Common myeloid progenitor, CD34-positive (primary cell): ENCODE measurements at regions not wholly inside any gene's neighbourhood (a gene's known extent, or its start where the extent isn't known, plus 50 kb on each side); places are given as distances from the start of the nearest gene placed in this dataset.
A peak's percentile ranks its signal among the peaks of the same experiment; 100 is the strongest.

ENCODE experiments used
- CTCF ChIA-PET: fragments of 350-600 bp; sonication (Branson Sonifier 250); formaldehyde crosslinking; loops from one replicate; lab custom pipeline; 2021; ENCODE audit warnings: antibody characterized with exemption; lab: Charles Lee
- POLR2A ChIA-PET: fragments of 350-600 bp; sonication (Branson Sonifier 250); formaldehyde crosslinking; loops from one replicate; lab custom pipeline; 2021; ENCODE audit warnings: antibody characterized with exemption; lab: Charles Lee
- DNase-seq, 3 donors: peaks; one replicate each; pipeline versions ENCODE4 v3.0.0 to v3.0.0-alpha.2; 2013
- H3K27ac ChIP-seq, 2 experiments: 1 replicate in 1 of 2; 2 replicates in 1 of 2; pipeline ENCODE4 v1.7.0; 2013; ENCODE audit warnings: inconsistent platforms in 2 of 2, low read length in 2 of 2, mild to moderate bottlenecking in 2 of 2, low read depth in 1 of 2, moderate library complexity in 1 of 2; ENCODE audit not compliant: severe bottlenecking in 2 of 2, insufficient read depth in 1 of 2, poor library complexity in 1 of 2
- H3K27me3 ChIP-seq, 5 experiments: replicated peaks in 2 of 5; 1 replicate in 3 of 5; 2 replicates in 2 of 5; pipeline versions ENCODE4 v1.6.1 to v1.7.0; 2013; ENCODE audit warnings: low read length in 4 of 5, mild to moderate bottlenecking in 2 of 5, moderate library complexity in 2 of 5, inconsistent platforms in 1 of 5; ENCODE audit not compliant: insufficient read depth in 5 of 5, control insufficient read depth in 4 of 5
- H3K36me3 ChIP-seq, 4 experiments: 1 replicate in 2 of 4; 2 replicates in 2 of 4; pipeline versions ENCODE4 v1.6.1 to v1.7.0; 2013; ENCODE audit warnings: low read length in 3 of 4, control low read depth in 1 of 4, mild to moderate bottlenecking in 1 of 4; ENCODE audit not compliant: control insufficient read depth in 4 of 4, insufficient read depth in 4 of 4
- H3K4me1 ChIP-seq, 4 experiments: 1 replicate in 3 of 4; 2 replicates in 1 of 4; pipeline versions ENCODE4 v1.6.1 to v1.7.1; 2013; ENCODE audit warnings: low read length in 3 of 4, mild to moderate bottlenecking in 3 of 4, control low read depth in 1 of 4, inconsistent platforms in 1 of 4, moderate library complexity in 1 of 4; ENCODE audit not compliant: control insufficient read depth in 4 of 4, insufficient read depth in 4 of 4; ENCODE audit errors: control extremely low read depth in 1 of 4
- H3K4me3 ChIP-seq, 7 experiments: 1 replicate in 4 of 7; 2 replicates in 3 of 7; pipeline versions ENCODE4 v1.5.1 to v1.7.0; 2013; ENCODE audit warnings: mild to moderate bottlenecking in 7 of 7, low read length in 6 of 7, moderate library complexity in 6 of 7, inconsistent platforms in 2 of 7, low read depth in 2 of 7, control low read depth in 1 of 7; ENCODE audit not compliant: insufficient read depth in 4 of 7, control insufficient read depth in 1 of 7; ENCODE audit errors: extremely low read depth in 1 of 7
- H3K9me3 ChIP-seq, 5 experiments: 1 replicate in 4 of 5; 2 replicates in 1 of 5; pipeline versions ENCODE4 v1.6.1 to v1.7.1; 2013; ENCODE audit warnings: low read length in 4 of 5, mild to moderate bottlenecking in 2 of 5, inconsistent platforms in 1 of 5, low read depth in 1 of 5, moderate library complexity in 1 of 5; ENCODE audit not compliant: control insufficient read depth in 4 of 5, insufficient read depth in 2 of 5; ENCODE audit errors: control extremely low read depth in 1 of 5
- WGBS: methylation state at CpG from one replicate; pipeline ENCODE4 v1.1.5; 2013; ENCODE audit not compliant: insufficient coverage; 5-methylcytosine and 5-hydroxymethylcytosine counted together

DNA sequence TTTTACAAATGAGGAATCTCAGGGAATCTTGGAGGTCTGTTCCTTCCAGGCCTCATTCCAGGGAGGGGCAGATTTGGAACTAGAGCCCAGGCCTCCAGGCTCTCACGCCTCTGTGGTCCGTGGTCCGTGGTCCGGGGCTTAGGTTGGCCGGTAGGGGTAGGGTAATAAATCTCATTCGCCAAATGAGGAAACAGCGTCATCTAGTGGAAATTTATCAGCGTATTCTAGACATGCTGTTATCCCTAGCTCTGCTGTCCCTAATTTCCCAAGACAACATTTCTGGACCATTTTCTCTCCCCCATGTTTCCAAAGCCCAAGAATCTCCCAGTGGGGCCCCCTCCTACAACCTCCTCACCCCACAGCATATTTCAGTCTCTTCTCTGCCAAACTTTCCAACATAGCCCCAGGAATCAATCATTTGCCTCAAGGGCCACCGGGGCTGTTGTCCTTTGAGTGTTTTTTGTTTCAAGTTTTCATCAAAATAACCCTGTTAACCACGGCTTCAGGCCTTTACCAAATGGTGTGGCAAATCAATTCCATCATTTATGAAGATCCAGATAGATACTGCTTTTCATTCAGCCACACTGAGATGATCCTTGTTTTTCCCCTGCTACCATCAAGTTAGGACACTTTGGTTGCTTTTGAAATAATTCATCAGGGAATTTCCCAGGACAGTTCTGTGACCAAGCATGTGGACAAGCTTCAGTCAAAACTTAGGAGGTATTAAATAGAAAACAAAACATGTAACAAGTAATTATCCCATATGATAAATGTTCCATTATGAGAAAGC lies 126.8 kb downstream of the ALDH8A1 start:
- Histone ChIP-seq H3K4me3 (no peak overlapping the region), H3K27me3 (no peaks in the 10 kb centered on the region), H3K9me3 (peaks cover 0 to 4% (median 0%) of the 10 kb centered on the region in 5 experiments), H3K4me1 (no peaks in the 10 kb centered on the region), H3K27ac (no peak overlapping the region), H3K36me3 (no peaks in the 10 kb centered on the region)
- DNase-seq = peak; percentile 72 to 81 (median 76)
- ChIA-PET POLR2A (no interaction called here), CTCF (interaction anchor here (0.6 to 3.6 kb wide), 17 partner anchors 8 to 706 kb away, joined by 3 to 13 read pairs (median 4); no protein-coding TSS in a partner anchor)
- 14% methylated on average over 7 of the region's 10 CpGs for WGBS

GRCh38 chr6:134821928-134822864 lies 127.7 kb downstream of the ALDH8A1 start:
- no peak for DNase-seq
- ChIA-PET CTCF (interaction anchor here (0.6 to 3.6 kb wide), 17 partner anchors 8 to 711 kb away, joined by 3 to 13 read pairs (median 4); no protein-coding TSS in a partner anchor), POLR2A (no interaction called here)
- Histone ChIP-seq H3K36me3 (no peaks in the 10 kb centered on the region), H3K4me1 (no peaks in the 10 kb centered on the region), H3K4me3 (no peak overlapping the region), H3K9me3 (peaks cover 0 to 4% (median 0%) of the 10 kb centered on the region in 5 experiments), H3K27ac (no peak overlapping the region), H3K27me3 (no peaks in the 10 kb centered on the region)
- WGBS = 97% methylated on average over 3 of the region's 10 CpGs

DNA sequence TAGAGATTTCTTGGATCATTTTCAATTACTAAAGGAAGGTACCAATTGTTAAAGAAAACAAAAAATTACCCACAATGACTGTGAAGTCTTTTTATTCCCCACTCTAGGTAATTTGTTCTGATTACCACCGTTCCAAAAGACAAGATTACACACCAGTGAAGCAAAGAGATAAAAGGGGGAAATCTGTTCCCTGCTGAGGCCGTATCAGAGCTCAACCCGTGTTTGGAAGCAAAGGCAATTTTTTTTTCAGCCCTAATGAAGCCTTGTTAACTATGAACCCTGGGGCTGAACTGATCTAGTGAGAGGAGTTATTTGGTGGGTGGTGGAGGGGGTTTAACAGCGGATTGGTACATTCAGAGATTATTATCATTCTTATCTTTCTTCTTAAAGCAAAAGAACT lies 128.5 kb downstream of the ALDH8A1 start:
- Histone ChIP-seq H3K4me1 (no peaks in the 10 kb centered on the region), H3K27me3 (no peaks in the 10 kb centered on the region), H3K9me3 (peaks cover 0 to 4% (median 0%) of the 10 kb centered on the region in 5 experiments), H3K36me3 (no peaks in the 10 kb centered on the region), H3K27ac (no peak overlapping the region), H3K4me3 (no peak overlapping the region)
- WGBS = 92% methylated on average over 3 of the region's 4 CpGs
- POLR2A ChIA-PET = no interaction called here
- CTCF ChIA-PET = interaction anchor here (1.0 kb wide), 2 partner anchors 13 to 647 kb away, joined by 3 to 4 read pairs; no protein-coding TSS in a partner anchor
- no peak for DNase-seq

DNA sequence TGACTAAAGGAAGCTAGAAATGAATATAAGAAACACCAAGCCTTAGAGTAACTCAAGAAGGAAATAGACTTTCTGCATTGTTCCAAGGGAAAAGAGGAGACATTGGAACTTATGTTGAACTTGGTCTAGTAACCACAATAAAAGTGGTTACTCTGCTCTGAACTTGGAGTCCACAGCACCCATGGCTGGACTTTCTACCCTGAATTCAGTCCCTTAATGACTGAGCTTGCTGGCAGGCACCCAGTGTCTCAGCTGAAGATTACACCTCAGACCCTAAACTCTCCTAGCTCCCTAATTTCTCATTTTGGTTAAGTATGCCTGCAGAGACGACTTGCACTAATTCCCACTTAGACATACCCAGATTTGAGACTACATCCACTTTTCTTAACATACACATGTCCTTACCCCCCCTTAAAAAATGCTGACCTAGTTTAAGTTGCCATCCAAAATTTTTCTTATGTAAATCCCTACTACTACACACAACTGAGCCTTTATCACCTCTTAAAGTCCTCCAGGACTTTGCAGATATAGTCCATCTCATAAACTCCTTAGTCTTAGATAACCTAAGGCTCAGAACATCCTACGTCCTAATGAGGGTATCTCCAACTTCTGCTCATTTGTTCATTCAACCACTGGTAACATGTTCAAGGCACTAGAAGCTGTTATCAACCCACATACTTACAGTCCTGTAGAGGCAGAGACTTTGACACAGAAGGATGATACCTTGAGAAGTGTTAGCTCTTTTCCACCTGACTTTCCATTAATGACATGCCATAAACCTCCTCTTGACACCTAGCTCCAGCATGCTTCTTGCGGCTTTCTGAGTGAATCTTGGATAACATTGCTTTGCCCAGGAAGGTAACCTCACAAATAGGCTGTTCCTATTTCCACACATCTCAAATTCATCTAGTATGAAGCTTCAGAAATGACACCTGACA lies 129.8 kb downstream of the ALDH8A1 start:
- H3K27ac ChIP-seq = no peak overlapping the region
- no peak overlapping the region for H3K4me3 ChIP-seq
- H3K4me1 ChIP-seq = no peaks in the 10 kb centered on the region
- WGBS = 97% methylated on average over 3 of the region's 3 CpGs
- H3K9me3 ChIP-seq = no peaks in the 10 kb centered on the region
- ChIA-PET POLR2A (interaction anchor here (0.5 to 1.0 kb wide), 2 partner anchors 10 to 176 kb away, joined by 3 to 13 read pairs; no protein-coding TSS in a partner anchor), CTCF (interaction anchor here (0.8 to 1.4 kb wide), 6 partner anchors 8 to 665 kb away, joined by 3 to 5 read pairs (median 3); no protein-coding TSS in a partner anchor)
- H3K27me3 ChIP-seq = no peaks in the 10 kb centered on the region
- no peak for DNase-seq
- H3K36me3 ChIP-seq = no peaks in the 10 kb centered on the region

DNA sequence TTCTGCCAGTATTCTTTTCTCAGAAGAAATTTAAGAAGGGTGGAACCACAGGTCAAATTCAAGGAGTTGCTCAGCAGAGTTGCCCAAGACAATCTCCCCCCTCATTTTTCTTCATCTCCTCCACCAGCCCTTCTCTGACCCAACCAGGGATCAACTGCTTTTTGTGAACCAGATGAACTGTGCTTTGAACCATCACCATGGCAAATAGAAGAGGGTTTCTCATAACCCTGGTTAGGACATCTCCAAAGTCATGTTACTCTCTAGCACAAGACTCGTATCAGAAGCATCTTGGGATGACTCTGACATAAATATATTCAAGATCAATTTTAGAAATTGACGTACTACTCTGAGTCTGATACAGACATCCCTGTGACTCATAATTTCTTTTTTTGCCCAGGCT lies 130.7 kb downstream of the ALDH8A1 start:
- no peak for DNase-seq
- no peaks in the 10 kb centered on the region for H3K4me1 ChIP-seq
- H3K9me3 ChIP-seq = no peaks in the 10 kb centered on the region
- 100% methylated on average over 1 of the region's 2 CpGs for WGBS
- H3K27me3 ChIP-seq = no peaks in the 10 kb centered on the region
- CTCF ChIA-PET = interaction anchor here (1.4 kb wide), 1 partner anchor 121 kb away, joined by 5 read pairs; no protein-coding TSS in a partner anchor
- POLR2A ChIA-PET = no interaction called here
- H3K27ac ChIP-seq = no peak overlapping the region
- H3K4me3 ChIP-seq = no peak overlapping the region
- no peaks in the 10 kb centered on the region for H3K36me3 ChIP-seq

- no peak overlapping the region for H3K4me3 ChIP-seq
- 99% methylated on average over 6 of the region's 10 CpGs for WGBS
- ChIA-PET CTCF (no interaction called here), POLR2A (no interaction called here)
- H3K27me3 ChIP-seq = no peaks in the 10 kb centered on the region
- H3K27ac ChIP-seq = no peak overlapping the region
- H3K4me1 ChIP-seq = no peaks in the 10 kb centered on the region
- no peak for DNase-seq
- H3K36me3 ChIP-seq = no peaks in the 10 kb centered on the region
- no peaks in the 10 kb centered on the region for H3K9me3 ChIP-seq
These were observed 132.5 kb downstream of the ALDH8A1 start for GRCh38 chr6:134817448-134817847.
